Tibial nerve (tissue), 4 donors: ENCODE measurements at regions not wholly inside any gene's neighbourhood (a gene's known extent, or its start where the extent isn't known, plus 50 kb on each side); places are given as distances from the start of the nearest gene placed in this dataset.

Experiments
- EP300 ChIP-seq, 2 donors: sonication (generic); formaldehyde crosslinking; IDR thresholded peaks; one replicate each; pipeline ENCODE4 v1.6.1; 2017; ENCODE audit warnings: antibody characterized with exemption in 2 of 2, mild to moderate bottlenecking in 1 of 2
- POLR2A ChIP-seq, 2 donors: fragments of 450-650 bp; IDR thresholded peaks; one replicate each; pipeline ENCODE4 v1.6.1; 2017; ENCODE audit warnings: antibody characterized with exemption in 2 of 2, mild to moderate bottlenecking in 2 of 2, moderate library complexity in 2 of 2
- TF ChIP-seq, protein P1 (sequence below), 5 experiments: fragments of 200-600 bp in 3 of 5; fragments of 450-650 bp in 2 of 5; sonication (generic) in 3 of 5; IDR thresholded peaks; one replicate each; pipeline ENCODE4 v1.5.1; 2016 to 2019; ENCODE audit warnings: antibody characterized with exemption in 5 of 5, mild to moderate bottlenecking in 3 of 5, moderate library complexity in 2 of 5

DNA sequence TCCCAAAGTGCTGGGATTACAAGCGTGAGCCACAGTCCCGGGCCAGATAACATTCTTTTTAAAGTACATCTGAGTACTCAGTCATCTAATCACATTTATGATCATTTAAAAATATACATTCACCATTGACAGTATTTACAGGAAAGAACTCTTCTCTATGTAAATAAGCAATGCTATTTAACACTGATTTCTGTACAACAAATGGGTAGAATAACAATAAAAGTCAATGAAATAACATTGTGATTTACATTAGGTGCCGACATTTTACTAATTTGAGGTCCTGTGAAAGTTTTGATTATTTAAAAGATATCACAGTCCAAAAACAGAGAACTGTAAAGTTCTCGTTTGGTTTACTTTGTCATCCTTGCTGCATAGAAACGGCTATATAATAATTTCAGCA, 1763.7 kb downstream of the SLITRK1 start:
- TF ChIP-seq, protein P1, sequence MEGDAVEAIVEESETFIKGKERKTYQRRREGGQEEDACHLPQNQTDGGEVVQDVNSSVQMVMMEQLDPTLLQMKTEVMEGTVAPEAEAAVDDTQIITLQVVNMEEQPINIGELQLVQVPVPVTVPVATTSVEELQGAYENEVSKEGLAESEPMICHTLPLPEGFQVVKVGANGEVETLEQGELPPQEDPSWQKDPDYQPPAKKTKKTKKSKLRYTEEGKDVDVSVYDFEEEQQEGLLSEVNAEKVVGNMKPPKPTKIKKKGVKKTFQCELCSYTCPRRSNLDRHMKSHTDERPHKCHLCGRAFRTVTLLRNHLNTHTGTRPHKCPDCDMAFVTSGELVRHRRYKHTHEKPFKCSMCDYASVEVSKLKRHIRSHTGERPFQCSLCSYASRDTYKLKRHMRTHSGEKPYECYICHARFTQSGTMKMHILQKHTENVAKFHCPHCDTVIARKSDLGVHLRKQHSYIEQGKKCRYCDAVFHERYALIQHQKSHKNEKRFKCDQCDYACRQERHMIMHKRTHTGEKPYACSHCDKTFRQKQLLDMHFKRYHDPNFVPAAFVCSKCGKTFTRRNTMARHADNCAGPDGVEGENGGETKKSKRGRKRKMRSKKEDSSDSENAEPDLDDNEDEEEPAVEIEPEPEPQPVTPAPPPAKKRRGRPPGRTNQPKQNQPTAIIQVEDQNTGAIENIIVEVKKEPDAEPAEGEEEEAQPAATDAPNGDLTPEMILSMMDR (IDR thresholded peaks at IDR 0.05): no peak
- TF ChIP-seq EP300 (IDR thresholded peaks at IDR 0.05) (no peak), POLR2A (IDR thresholded peaks at IDR 0.05) (no peak)
